IMR-90 (cell line): ENCODE measurements at regions not wholly inside any gene's neighbourhood (a gene's known extent, or its start where the extent isn't known, plus 50 kb on each side); places are given as distances from the start of the nearest gene placed in this dataset.

Experiments
- ATAC-seq: fragments of 200-7000 bp; cut with Tn5 transposase; 2 replicates; pipeline ENCODE4 v1.9.1; 2020; ENCODE audit warnings: low read depth, mild to moderate bottlenecking, moderate library complexity
- BruUV-seq: library from RNA; stranded (reverse); fragments of 400-500 nt; replicated peaks from 2 replicates; lab custom pipeline; 2021; lab: Mats Ljungman, UMichigan
- CTCF ChIA-PET: fragments of 300-600 bp; formaldehyde crosslinking; extraction: SDS; loops from one replicate; lab custom pipeline; 2021; ENCODE audit warnings: antibody characterized with exemption; lab: Yijun Ruan, JAX
- POLR2A ChIA-PET: fragments of 300-600 bp; sonication (Branson Sonifier 250); formaldehyde crosslinking; loops from one replicate; lab custom pipeline; 2022; ENCODE audit warnings: antibody characterized with exemption; ENCODE audit not compliant: unreplicated experiment; lab: Charles Lee
- DNase-seq: peaks from one replicate; pipeline ENCODE4 v3.0.0; 2013
- H2AFZ ChIP-seq: replicated peaks from 2 replicates; pipeline ENCODE3; 2013; ENCODE audit warnings: low read length, mild to moderate bottlenecking; ENCODE audit not compliant: poor library complexity
- H2AK5ac ChIP-seq: 2 replicates; pipeline ENCODE4 v1.6.1; 2013; ENCODE audit warnings: low read depth, low read length, inconsistent platforms
- H2AK9ac ChIP-seq: replicated peaks from 2 replicates; pipeline ENCODE3; 2013; ENCODE audit warnings: mild to moderate bottlenecking, low read depth, low read length, moderate library complexity; ENCODE audit not compliant: poor library complexity
- H2BK120ac ChIP-seq: 2 replicates; pipeline ENCODE4 v1.6.1; 2013; ENCODE audit warnings: low read depth, low read length, inconsistent platforms
- H2BK15ac ChIP-seq: 3 replicates; pipeline ENCODE4 v1.6.1; 2013; ENCODE audit warnings: low read depth, low read length, inconsistent platforms
- H2BK20ac ChIP-seq: 2 replicates; pipeline ENCODE4 v1.6.1; 2013; ENCODE audit warnings: low read depth, mild to moderate bottlenecking, inconsistent platforms, low read length, moderate library complexity
- H2BK5ac ChIP-seq: 2 replicates; pipeline ENCODE4 v1.6.1; 2013; ENCODE audit warnings: mild to moderate bottlenecking, low read depth, low read length, inconsistent platforms; ENCODE audit not compliant: poor library complexity, severe bottlenecking
- H3K14ac ChIP-seq: replicated peaks from 2 replicates; pipeline ENCODE4 v1.6.1; 2013; ENCODE audit warnings: low read depth, low read length, inconsistent platforms
- H3K18ac ChIP-seq: 2 replicates; pipeline ENCODE4 v1.6.1; 2013; ENCODE audit warnings: low read depth, low read length, control low read depth
- H3K23ac ChIP-seq: 2 replicates; pipeline ENCODE4 v1.6.1; 2013; ENCODE audit warnings: low read depth, low read length, inconsistent platforms
- H3K27ac ChIP-seq: 2 replicates; pipeline ENCODE4 v1.5.1; 2013; ENCODE audit warnings: mild to moderate bottlenecking, control low read depth, low read length; ENCODE audit not compliant: insufficient read depth
- H3K27me3 ChIP-seq: 2 replicates; pipeline ENCODE4 v1.6.1; 2013; ENCODE audit warnings: low read length; ENCODE audit not compliant: control insufficient read depth, insufficient read depth
- H3K36me3 ChIP-seq: 2 replicates; pipeline ENCODE4 v1.6.1; 2013; ENCODE audit warnings: low read length, mixed read lengths; ENCODE audit not compliant: control insufficient read depth, insufficient read depth
- H3K4ac ChIP-seq: 2 replicates; pipeline ENCODE4 v1.6.1; 2013; ENCODE audit warnings: low read depth, low read length, inconsistent platforms
- H3K4me1 ChIP-seq: 2 replicates; pipeline ENCODE4 v1.6.1; 2013; ENCODE audit warnings: low read length, mixed read lengths; ENCODE audit not compliant: control insufficient read depth, insufficient read depth
- H3K4me2 ChIP-seq: 2 replicates; pipeline ENCODE4 v1.6.1; 2013; ENCODE audit warnings: low read depth, mild to moderate bottlenecking, control low read depth, low read length, moderate library complexity
- H3K4me3 ChIP-seq: 2 replicates; pipeline ENCODE4 v1.5.1; 2013; ENCODE audit warnings: low read depth, mild to moderate bottlenecking, control low read depth, low read length, moderate library complexity; ENCODE audit not compliant: insufficient read depth
- H3K56ac ChIP-seq: 2 replicates; pipeline ENCODE4 v1.6.1; 2013; ENCODE audit warnings: low read length, inconsistent platforms; ENCODE audit not compliant: insufficient read depth; ENCODE audit errors: extremely low read depth
- H3K79me1 ChIP-seq, 2 experiments: 2 replicates each; pipeline ENCODE4 v1.6.1; 2013; ENCODE audit warnings: low read length in 2 of 2, inconsistent platforms in 1 of 2, low read depth in 1 of 2
- H3K9ac ChIP-seq: 2 replicates; pipeline ENCODE4 v1.6.1; 2013; ENCODE audit warnings: low read depth, low read length, control low read depth
- H3K9me1 ChIP-seq: 2 replicates; pipeline ENCODE4 v1.6.1; 2013; ENCODE audit warnings: low read length, inconsistent platforms; ENCODE audit not compliant: insufficient read depth
- H3K9me3 ChIP-seq: 2 replicates; pipeline ENCODE4 v1.6.1; 2013; ENCODE audit warnings: low read length; ENCODE audit not compliant: control insufficient read depth, insufficient read depth
- H4K20me1 ChIP-seq: 2 replicates; pipeline ENCODE4 v1.6.1; 2013; ENCODE audit warnings: low read length, inconsistent platforms; ENCODE audit not compliant: insufficient read depth
- H4K5ac ChIP-seq: 2 replicates; pipeline ENCODE4 v1.6.1; 2013; ENCODE audit warnings: mild to moderate bottlenecking, low read depth, low read length, control low read depth
- H4K8ac ChIP-seq, 2 experiments: 2 replicates each; pipeline ENCODE4 v1.6.1; 2013; ENCODE audit warnings: low read depth in 2 of 2, low read length in 2 of 2, control low read depth in 1 of 2, inconsistent platforms in 1 of 2
- H4K91ac ChIP-seq: 2 replicates; pipeline ENCODE4 v1.6.1; 2013; ENCODE audit warnings: low read depth, low read length, inconsistent platforms; ENCODE audit not compliant: insufficient read depth
- BHLHE40 ChIP-seq: fragments of 150-350 bp; IDR thresholded peaks from 2 replicates; pipeline ENCODE4 v1.6.1; 2016; ENCODE audit warnings: mild to moderate bottlenecking, low read depth, low read length
- CEBPB ChIP-seq: IDR thresholded peaks from 2 replicates; pipeline ENCODE4 v1.6.1; 2012; ENCODE audit warnings: low read depth, low read length, improper control_type of control experiment
- CTCF ChIP-seq: conservative IDR thresholded peaks from 2 replicates; pipeline ENCODE4 v1.5.1; 2012; ENCODE audit warnings: mild to moderate bottlenecking, low read depth, low read length, improper control_type of control experiment
- MAFK ChIP-seq: IDR thresholded peaks from 2 replicates; pipeline ENCODE4 v1.6.1; 2012; ENCODE audit warnings: low read depth, low read length, improper control_type of control experiment
- MAZ ChIP-seq: IDR thresholded peaks from 2 replicates; pipeline ENCODE4 v1.6.1; 2012; ENCODE audit warnings: low read depth, mild to moderate bottlenecking, low read length, improper control_type of control experiment, moderate library complexity, borderline replicate concordance
- MXI1 ChIP-seq: IDR thresholded peaks from 2 replicates; pipeline ENCODE4 v1.6.1; 2012; ENCODE audit warnings: low read depth, mild to moderate bottlenecking, low read length, moderate library complexity, borderline replicate concordance
- NFE2L2 ChIP-seq: fragments of 150-350 bp; IDR thresholded peaks from 2 replicates; pipeline ENCODE4 v1.6.1; 2016; ENCODE audit warnings: low read depth, mild to moderate bottlenecking, low read length
- POLR2A ChIP-seq: IDR thresholded peaks from 2 replicates; pipeline ENCODE4 v1.6.1; 2012; ENCODE audit warnings: mild to moderate bottlenecking, low read depth, low read length
- WGBS, 2 experiments: methylation state at CpG; one replicate each; pipeline versions ENCODE4 v1.1.5 to v1.1.7; 2013; ENCODE audit warnings: missing lambda C conversion rate in 2 of 2; ENCODE audit not compliant: insufficient read length in 1 of 2; ENCODE audit errors: extremely low coverage in 2 of 2; 5-methylcytosine and 5-hydroxymethylcytosine counted together
- dilution Hi-C: fragments of 300-500 bp; cut with HindIII; formaldehyde crosslinking; loops from one replicate; pipeline ENCODE4 v1.14.3; 2018; ENCODE audit warnings: low sequenced_read_pairs; ENCODE audit not compliant: unreplicated experiment
- in situ Hi-C: fragments of 300-500 bp; cut with MboI; formaldehyde crosslinking; loops from 3 replicates; pipeline ENCODE4 v1.14.3; 2019; ENCODE audit warnings: low sequenced_read_pairs, inconsistent platforms, mixed read lengths
- intact Hi-C: fragments of 100-400 bp; cut with micrococcal nuclease; formaldehyde crosslinking; loops from 2 replicates; pipeline ENCODE4 v1.10.0; 2022

- Histone ChIP-seq H4K8ac (no peak overlapping the region), H2BK15ac (no peak overlapping the region), H2BK120ac (no peak overlapping the region), H3K79me1 (no peaks in the 10 kb centered on the region), H3K9me3 (peaks cover 41% of the 10 kb centered on the region), H2BK5ac (no peak overlapping the region), H3K4me1 (no peaks in the 10 kb centered on the region), H3K56ac (no peak overlapping the region), H3K9ac (no peak overlapping the region), H2AFZ (no peak overlapping the region), H3K23ac (no peak overlapping the region), H3K4ac (no peak overlapping the region), H3K4me2 (no peak overlapping the region), H3K27ac (no peak overlapping the region), H4K91ac (no peak overlapping the region), H2AK5ac (no peak overlapping the region), H3K18ac (no peak overlapping the region), H3K27me3 (no peaks in the 10 kb centered on the region), H2BK20ac (no peak overlapping the region), H4K5ac (no peak overlapping the region), H4K20me1 (no peaks in the 10 kb centered on the region), H3K36me3 (no peaks in the 10 kb centered on the region), H3K4me3 (no peak overlapping the region), H3K14ac (no peak overlapping the region), H2AK9ac (no peak overlapping the region), H3K9me1 (no peaks in the 10 kb centered on the region)
- CTCF ChIA-PET = no interaction called here
- DNase-seq (no peak), ATAC-seq (no peak)
- 50% methylated on average over 2 of the region's 7 CpGs; no CpG with 5 or more reads in 1 of the 2 experiments for WGBS, 2 experiments
- intact Hi-C loops (no loop called here), dilution Hi-C loops (no loop called here), in situ Hi-C loops (no loop called here)
- TF ChIP-seq MAZ (no peak), BHLHE40 (no peak), CTCF (no peak), POLR2A (no peak), CEBPB (no peak), NFE2L2 (no peak), MXI1 (no peak), MAFK (no peak)
- POLR2A ChIA-PET = no interaction called here
- no TSS peak for BruUV-seq
Observed at GRCh38 chr1:5428351-5428750, 563.9 kb downstream of the NPHP4 start.
